HL-60 (cell line): ENCODE measurements at regions not wholly inside any gene's neighbourhood (a gene's known extent, or its start where the extent isn't known, plus 50 kb on each side); places are given as distances from the start of the nearest gene placed in this dataset.

Experiments used
- DNase-seq, 2 experiments: peaks; one replicate each; pipeline ENCODE4 v3.0.0-alpha.2; 2010 to 2020; ENCODE audit warnings: low read depth in 1 of 2, low spot score in 1 of 2
- H3K27ac ChIP-seq: fragments of 250-450 bp; sonication (Bioruptor Pico); replicated peaks from 2 replicates; pipeline ENCODE4 v1.5.1; 2020; ENCODE audit warnings: mild to moderate bottlenecking, moderate library complexity
- H3K27me3 ChIP-seq: fragments of 250-450 bp; sonication (Bioruptor Pico); 2 replicates; pipeline ENCODE4 v1.5.1; 2021; ENCODE audit warnings: mild to moderate bottlenecking, moderate library complexity; ENCODE audit not compliant: insufficient read depth, poor library complexity, severe bottlenecking
- H3K4me3 ChIP-seq: replicated peaks from 2 replicates; pipeline ENCODE4 v1.5.1; 2011; ENCODE audit warnings: mild to moderate bottlenecking, control low read depth, low read length; ENCODE audit not compliant: insufficient read depth
- GABPA ChIP-seq: IDR thresholded peaks from 2 replicates; pipeline ENCODE4 v1.6.1; 2012; ENCODE audit warnings: low read depth
- POLR2AphosphoS5 ChIP-seq: IDR thresholded peaks from 2 replicates; pipeline ENCODE4 v1.6.1; 2012; ENCODE audit warnings: low read depth
- REST ChIP-seq: IDR thresholded peaks from 2 replicates; pipeline ENCODE4 v1.6.1; 2012; ENCODE audit warnings: low read depth; ENCODE audit not compliant: insufficient replicate concordance
- SPI1 ChIP-seq: IDR thresholded peaks from 2 replicates; pipeline ENCODE4 v1.6.1; 2012; ENCODE audit warnings: low read depth, mild to moderate bottlenecking, borderline replicate concordance
- TF ChIP-seq, protein P1 (sequence below): IDR thresholded peaks from one replicate; pipeline ENCODE4 v1.5.1; 2011; ENCODE audit warnings: low read length, control low read depth, inconsistent platforms; ENCODE audit not compliant: insufficient read depth

DNA sequence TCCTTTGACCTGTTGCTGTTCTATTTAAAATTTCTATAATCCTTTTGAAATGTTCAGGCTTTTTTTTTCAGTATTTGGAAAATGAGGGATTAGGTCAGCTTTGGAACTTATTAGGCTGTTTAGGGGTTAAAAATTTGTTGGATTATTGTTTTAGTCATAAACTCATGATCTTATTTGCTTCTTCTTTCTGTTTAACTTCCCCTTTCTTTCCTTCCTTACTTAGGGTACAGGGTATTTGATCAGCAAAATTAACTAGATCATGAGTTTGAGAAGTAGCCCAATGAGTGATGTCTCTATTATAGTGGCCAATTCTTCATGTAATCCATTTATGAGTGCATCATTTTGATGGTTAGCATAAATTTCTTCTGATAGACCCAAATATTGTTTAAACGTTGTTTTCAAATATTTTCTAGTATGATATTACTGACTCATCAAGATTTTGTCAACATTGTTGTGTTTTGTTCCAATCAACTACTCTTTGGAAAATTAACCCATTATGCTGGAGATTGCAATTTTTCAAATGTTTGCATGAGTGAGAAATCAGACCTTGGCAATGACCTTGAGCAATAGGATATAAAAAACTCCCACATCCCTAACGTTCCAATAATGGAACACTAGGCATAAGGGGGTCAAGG lies 94.4 kb downstream of the OTOR start:
- no peak for DNase-seq
- Histone ChIP-seq H3K27me3 (no peaks in the 10 kb centered on the region), H3K4me3 (no peak overlapping the region), H3K27ac (no peak overlapping the region)
- no peak for TF ChIP-seq POLR2AphosphoS5
- no peak for TF ChIP-seq GABPA
- no peak for TF ChIP-seq SPI1
- no peak for TF ChIP-seq REST
- TF ChIP-seq, protein P1, sequence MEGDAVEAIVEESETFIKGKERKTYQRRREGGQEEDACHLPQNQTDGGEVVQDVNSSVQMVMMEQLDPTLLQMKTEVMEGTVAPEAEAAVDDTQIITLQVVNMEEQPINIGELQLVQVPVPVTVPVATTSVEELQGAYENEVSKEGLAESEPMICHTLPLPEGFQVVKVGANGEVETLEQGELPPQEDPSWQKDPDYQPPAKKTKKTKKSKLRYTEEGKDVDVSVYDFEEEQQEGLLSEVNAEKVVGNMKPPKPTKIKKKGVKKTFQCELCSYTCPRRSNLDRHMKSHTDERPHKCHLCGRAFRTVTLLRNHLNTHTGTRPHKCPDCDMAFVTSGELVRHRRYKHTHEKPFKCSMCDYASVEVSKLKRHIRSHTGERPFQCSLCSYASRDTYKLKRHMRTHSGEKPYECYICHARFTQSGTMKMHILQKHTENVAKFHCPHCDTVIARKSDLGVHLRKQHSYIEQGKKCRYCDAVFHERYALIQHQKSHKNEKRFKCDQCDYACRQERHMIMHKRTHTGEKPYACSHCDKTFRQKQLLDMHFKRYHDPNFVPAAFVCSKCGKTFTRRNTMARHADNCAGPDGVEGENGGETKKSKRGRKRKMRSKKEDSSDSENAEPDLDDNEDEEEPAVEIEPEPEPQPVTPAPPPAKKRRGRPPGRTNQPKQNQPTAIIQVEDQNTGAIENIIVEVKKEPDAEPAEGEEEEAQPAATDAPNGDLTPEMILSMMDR = no peak

GRCh38 chr20:16844406-16844805 lies 96.2 kb downstream of the OTOR start:
- Histone ChIP-seq H3K27me3 (peaks cover 4% of the 10 kb centered on the region), H3K4me3 (no peak overlapping the region), H3K27ac (no peak overlapping the region)
- TF ChIP-seq POLR2AphosphoS5 = no peak
- TF ChIP-seq, protein P1 = no peak
- no peak for TF ChIP-seq GABPA
- TF ChIP-seq REST = no peak
- no peak for TF ChIP-seq SPI1
- DNase-seq = no peak

GRCh38 chr20:16846006-16846405 lies 97.8 kb downstream of the OTOR start:
- DNase-seq = no peak
- TF ChIP-seq, protein P1 = no peak
- TF ChIP-seq SPI1 (no peak), GABPA (no peak), REST (no peak)
- no peak overlapping the region for H3K4me3 ChIP-seq
- H3K27me3 ChIP-seq = peaks cover 4% of the 10 kb centered on the region
- no peak overlapping the region for H3K27ac ChIP-seq
